ENCODE measurements at regions not wholly inside any gene's neighbourhood (a gene's known extent, or its start where the extent isn't known, plus 50 kb on each side); places are given as distances from the start of the nearest gene placed in this dataset.

DNA sequence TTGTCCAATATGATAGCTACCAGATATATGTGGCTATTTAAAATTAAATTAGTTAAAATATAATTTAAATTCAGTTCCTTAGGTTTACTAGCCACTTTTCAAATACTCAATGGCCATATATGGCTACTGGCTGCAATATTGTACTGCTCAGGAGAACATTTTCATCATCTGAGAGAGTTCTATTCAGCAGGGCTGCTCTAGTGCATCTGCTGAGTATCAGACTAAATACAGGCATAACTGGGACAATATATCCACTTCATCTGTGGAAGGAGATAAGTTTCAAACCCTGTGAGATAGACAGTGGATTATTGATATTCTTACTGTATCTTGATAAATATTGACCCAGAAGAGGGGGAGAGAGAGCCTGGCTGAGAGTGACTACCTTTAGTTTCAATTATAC, 240.1 kb upstream of the ANKRD50 start:
- Histone ChIP-seq H4K5ac (ENCODE audit: insufficient read length, low read depth, low read length) (no peak overlapping the region), H2BK120ac (replicated peaks; ENCODE audit: low read depth, low read length) (no peak overlapping the region), H3K9ac (replicated peaks in 1 of 4; ENCODE audit: extremely low read depth in 1 of 4, low read depth in 3 of 4, low read length in 3 of 4) (no peak overlapping the region), H2BK12ac (ENCODE audit: low read depth, low read length) (no peak overlapping the region), H4K20me1 (replicated peaks in 1 of 2; ENCODE audit: control insufficient read depth in 1 of 2, insufficient read depth in 2 of 2, low read length in 2 of 2) (no peaks in the 10 kb centered on the region), H2BK20ac (ENCODE audit: low read length) (no peak overlapping the region), H3K36me3 (ENCODE audit: control insufficient read depth in 2 of 4, insufficient read depth in 4 of 4, low read length in 3 of 4) (no peaks in the 10 kb centered on the region), H3K4me2 (ENCODE audit: insufficient read depth in 1 of 2, low read depth in 2 of 2, low read length in 2 of 2) (no peak overlapping the region), H2BK15ac (ENCODE audit: low read length) (no peak overlapping the region), H4K91ac (replicated peaks; ENCODE audit: insufficient read length, low read length) (no peak overlapping the region), H3K4ac (replicated peaks; ENCODE audit: insufficient read length, low read depth, low read length) (no peak overlapping the region), H3K79me1 (ENCODE audit: low read depth, low read length) (no peaks in the 10 kb centered on the region), H3K23ac (ENCODE audit: insufficient read length) (no peak overlapping the region), H2BK5ac (ENCODE audit: low read depth, low read length) (no peak overlapping the region), H3K27ac (ENCODE audit: low read depth, low read length) (no peak overlapping the region), H3K18ac (ENCODE audit: extremely low read depth, low read length) (no peak overlapping the region), H3K56ac (replicated peaks; ENCODE audit: insufficient read length, low read depth, low read length) (no peak overlapping the region), H2AK5ac (ENCODE audit: low read depth, low read length) (no peak overlapping the region), H3K14ac (ENCODE audit: insufficient read length) (no peak overlapping the region), H3K4me3 (ENCODE audit: extremely low read depth in 1 of 4, insufficient read depth in 2 of 4, low read depth in 3 of 4, low read length in 4 of 4) (no peak overlapping the region), H3K23me2 (ENCODE audit: low read depth, low read length) (no peaks in the 10 kb centered on the region), H3K9me3 (ENCODE audit: insufficient read depth in 2 of 2, low read depth in 1 of 2, low read length in 1 of 2) (no peaks in the 10 kb centered on the region), H3K27me3 (replicated peaks in 1 of 4; ENCODE audit: control insufficient read depth in 3 of 4, extremely low read depth in 1 of 4, insufficient read depth in 3 of 4, low read length in 3 of 4) (no peaks in the 10 kb centered on the region), H2AFZ (ENCODE audit: low read length) (no peak overlapping the region), H4K8ac (ENCODE audit: extremely low read depth, insufficient read depth, low read length) (no peak overlapping the region), H3K79me2 (ENCODE audit: control insufficient read depth in 1 of 2, insufficient read depth in 2 of 2, low read length in 2 of 2) (no peaks in the 10 kb centered on the region), H3K4me1 (replicated peaks in 1 of 4; ENCODE audit: control insufficient read depth in 3 of 4, insufficient read depth in 4 of 4, low read length in 3 of 4) (no peaks in the 10 kb centered on the region; a peak in 1 of 7 replicates)
- no peak for TF ChIP-seq POU5F1 (IDR thresholded peaks at IDR 0.05; ENCODE audit: low read depth, low read length)
- no peak for TF ChIP-seq CEBPB (IDR thresholded peaks at IDR 0.05; ENCODE audit: low read depth, low read length)
- TF ChIP-seq TBP (IDR thresholded peaks at IDR 0.05; ENCODE audit: low read depth, low read length): no peak
- no peak for TF ChIP-seq SIX5 (IDR thresholded peaks at IDR 0.05; ENCODE audit: low read depth, low read length)
- no peak for TF ChIP-seq MAFK (IDR thresholded peaks at IDR 0.05; ENCODE audit: low read depth, low read length)
- TF ChIP-seq POLR2AphosphoS5 (IDR thresholded peaks at IDR 0.05; ENCODE audit: low read depth, low read length): no peak
- no peak for TF ChIP-seq ZNF274 (IDR thresholded peaks at IDR 0.05; ENCODE audit: borderline replicate concordance, extremely low read depth, low read length)
- no peak for TF ChIP-seq YY1 (IDR thresholded peaks at IDR 0.05; ENCODE audit: low read depth, low read length)
- TF ChIP-seq RAD21 (IDR thresholded peaks at IDR 0.05 in 1 of 2, conservative IDR thresholded peaks at IDR 0.05 in 1 of 2; ENCODE audit: low read depth in 2 of 2, low read length in 2 of 2): no peak
- no peak for TF ChIP-seq RNF2 (IDR thresholded peaks at IDR 0.05; ENCODE audit: borderline replicate concordance, low read depth, low read length, missing control alignments, poor library complexity, severe bottlenecking)
- TF ChIP-seq BCL11A (IDR thresholded peaks at IDR 0.05; ENCODE audit: low read depth in 2 of 2, low read length in 2 of 2): no peak
- TF ChIP-seq GTF2F1 (IDR thresholded peaks at IDR 0.05; ENCODE audit: borderline replicate concordance, low read depth, low read length): no peak
- TF ChIP-seq, protein P1, sequence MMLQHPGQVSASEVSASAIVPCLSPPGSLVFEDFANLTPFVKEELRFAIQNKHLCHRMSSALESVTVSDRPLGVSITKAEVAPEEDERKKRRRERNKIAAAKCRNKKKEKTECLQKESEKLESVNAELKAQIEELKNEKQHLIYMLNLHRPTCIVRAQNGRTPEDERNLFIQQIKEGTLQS (IDR thresholded peaks at IDR 0.05; ENCODE audit: insufficient read depth, low read depth, low read length): no peak
- TF ChIP-seq, protein P2, sequence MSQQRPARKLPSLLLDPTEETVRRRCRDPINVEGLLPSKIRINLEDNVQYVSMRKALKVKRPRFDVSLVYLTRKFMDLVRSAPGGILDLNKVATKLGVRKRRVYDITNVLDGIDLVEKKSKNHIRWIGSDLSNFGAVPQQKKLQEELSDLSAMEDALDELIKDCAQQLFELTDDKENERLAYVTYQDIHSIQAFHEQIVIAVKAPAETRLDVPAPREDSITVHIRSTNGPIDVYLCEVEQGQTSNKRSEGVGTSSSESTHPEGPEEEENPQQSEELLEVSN (IDR thresholded peaks at IDR 0.05): no peak
- no peak for TF ChIP-seq SRF (IDR thresholded peaks at IDR 0.05; ENCODE audit: low read depth, low read length)
- POLR2A ChIA-PET (ENCODE audit: partially characterized antibody): no interaction called here
- FAIRE-seq (no peak), DNase-seq (ENCODE audit: low read depth in 1 of 2, low spot score in 2 of 2) (no peak)
- CTCF ChIA-PET (ENCODE audit: partially characterized antibody): no interaction called here

All from H1 (cell line).